CD14-positive monocyte (primary cell): ENCODE measurements at regions not wholly inside any gene's neighbourhood (a gene's known extent, or its start where the extent isn't known, plus 50 kb on each side); places are given as distances from the start of the nearest gene placed in this dataset.

Experiments
- DNase-seq, 3 donors: peaks; one replicate each; pipeline ENCODE4 v3.0.0-alpha.2; 2011 to 2022
- H2AFZ ChIP-seq: 2 replicates; pipeline ENCODE4 v1.6.0; 2012; ENCODE audit warnings: mild to moderate bottlenecking, low read depth, low read length, inconsistent platforms; ENCODE audit not compliant: insufficient read depth, poor library complexity, severe bottlenecking
- H3K27ac ChIP-seq, 2 donors: 1 replicate in 1 of 2; 2 replicates in 1 of 2; pipeline ENCODE4 v1.5.1; 2012 to 2013; ENCODE audit warnings: low read length in 2 of 2, control low read depth in 1 of 2, inconsistent platforms in 1 of 2, low read depth in 1 of 2, mild to moderate bottlenecking in 1 of 2
- H3K27me3 ChIP-seq, 2 donors: one replicate each; pipeline versions ENCODE4 v1.6.0 to v1.6.1; 2011 to 2013; ENCODE audit warnings: low read length in 2 of 2; ENCODE audit not compliant: control insufficient read depth in 2 of 2, insufficient read depth in 2 of 2
- H3K36me3 ChIP-seq, 2 donors: replicated peaks in 1 of 2; 1 replicate in 1 of 2; 2 replicates in 1 of 2; pipeline versions ENCODE4 v1.5.1 to v1.6.1; 2012 to 2013; ENCODE audit warnings: low read length in 2 of 2, control low read depth in 1 of 2, inconsistent platforms in 1 of 2, mild to moderate bottlenecking in 1 of 2; ENCODE audit not compliant: insufficient read depth in 2 of 2, control insufficient read depth in 1 of 2
- H3K4me1 ChIP-seq, 2 donors: 1 replicate in 1 of 2; 2 replicates in 1 of 2; pipeline versions ENCODE4 v1.5.1 to v1.6.1; 2012 to 2013; ENCODE audit warnings: low read length in 2 of 2, control low read depth in 1 of 2, inconsistent platforms in 1 of 2, mild to moderate bottlenecking in 1 of 2, moderate library complexity in 1 of 2; ENCODE audit not compliant: insufficient read depth in 2 of 2, control insufficient read depth in 1 of 2
- H3K4me2 ChIP-seq: replicated peaks from 2 replicates; pipeline ENCODE3; 2012; ENCODE audit warnings: low read length, moderate library complexity, mild to moderate bottlenecking; ENCODE audit not compliant: poor library complexity, severe bottlenecking; ENCODE audit errors: extremely low read depth
- H3K4me3 ChIP-seq, 3 experiments: fragments of 200-600 bp in 1 of 3; sonication (generic) in 1 of 3; replicated peaks in 1 of 3; 1 replicate in 2 of 3; 2 replicates in 1 of 3; pipeline ENCODE4 v1.5.1; 2011 to 2013; ENCODE audit warnings: low read length in 3 of 3, mild to moderate bottlenecking in 3 of 3, control low read depth in 2 of 3, low read depth in 2 of 3, inconsistent platforms in 1 of 3, moderate library complexity in 1 of 3
- H3K79me2 ChIP-seq: 2 replicates; pipeline ENCODE4 v1.6.0; 2012; ENCODE audit warnings: mild to moderate bottlenecking, control low read depth, inconsistent platforms, low read length, moderate library complexity; ENCODE audit not compliant: insufficient read depth
- H3K9ac ChIP-seq: 2 replicates; pipeline ENCODE4 v1.6.0; 2017; ENCODE audit warnings: low read length, mild to moderate bottlenecking; ENCODE audit not compliant: insufficient read depth, poor library complexity, severe bottlenecking
- H3K9me3 ChIP-seq, 2 donors: replicated peaks in 1 of 2; 1 replicate in 1 of 2; 2 replicates in 1 of 2; pipeline versions ENCODE4 v1.5.1 to v1.6.1; 2012 to 2013; ENCODE audit warnings: low read length in 2 of 2, control low read depth in 1 of 2; ENCODE audit not compliant: control insufficient read depth in 1 of 2, insufficient read depth in 1 of 2
- H4K20me1 ChIP-seq: 2 replicates; pipeline ENCODE4 v1.6.0; 2012; ENCODE audit warnings: mild to moderate bottlenecking, low read length, control low read depth, moderate library complexity; ENCODE audit not compliant: insufficient read depth
- H3K27ac Mint-ChIP-seq, 7 donors: one replicate each; pipeline ENCODE4 v1.8.0; 2020; ENCODE audit warnings: mild to moderate bottlenecking in 7 of 7, mixed read lengths in 7 of 7, moderate library complexity in 6 of 7, inconsistent platforms in 2 of 7
- H3K27me3 Mint-ChIP-seq, 3 donors: one replicate each; pipeline ENCODE4 v1.8.0; 2021 to 2022; ENCODE audit warnings: low read depth in 3 of 3, mild to moderate bottlenecking in 3 of 3, mixed read lengths in 3 of 3, moderate library complexity in 3 of 3, inconsistent platforms in 1 of 3
- H3K36me3 Mint-ChIP-seq, 2 donors: one replicate each; pipeline ENCODE4 v1.8.0; 2020; ENCODE audit warnings: mixed read lengths in 2 of 2, inconsistent platforms in 1 of 2, mild to moderate bottlenecking in 1 of 2
- H3K4me1 Mint-ChIP-seq: one replicate; pipeline ENCODE4 v1.8.0; 2020; ENCODE audit warnings: mild to moderate bottlenecking, mixed read lengths
- H3K4me3 Mint-ChIP-seq, 2 donors: one replicate each; pipeline ENCODE4 v1.8.0; 2020; ENCODE audit warnings: mild to moderate bottlenecking in 2 of 2, mixed read lengths in 2 of 2, moderate library complexity in 1 of 2
- H3K9me3 Mint-ChIP-seq, 7 donors: one replicate each; pipeline ENCODE4 v1.8.0; 2020 to 2022; ENCODE audit warnings: mixed read lengths in 7 of 7, mild to moderate bottlenecking in 6 of 7, moderate library complexity in 6 of 7, inconsistent platforms in 2 of 7
- WGBS: methylation state at CpG from one replicate; pipeline ENCODE4 v1.1.5; 2013; ENCODE audit warnings: missing lambda C conversion rate; ENCODE audit not compliant: insufficient coverage; 5-methylcytosine and 5-hydroxymethylcytosine counted together
- intact Hi-C, 2 donors: fragments of 100-400 bp; cut with micrococcal nuclease; formaldehyde crosslinking; loops; one replicate each; pipeline versions ENCODE4 v1.15.0 to v1.15.1; 2023
- TF ChIP-seq, protein P1 (sequence below): fragments of 200-600 bp; IDR thresholded peaks from one replicate; pipeline ENCODE4 v1.8.0; 2022; ENCODE audit warnings: antibody characterized with exemption, mild to moderate bottlenecking

DNA sequence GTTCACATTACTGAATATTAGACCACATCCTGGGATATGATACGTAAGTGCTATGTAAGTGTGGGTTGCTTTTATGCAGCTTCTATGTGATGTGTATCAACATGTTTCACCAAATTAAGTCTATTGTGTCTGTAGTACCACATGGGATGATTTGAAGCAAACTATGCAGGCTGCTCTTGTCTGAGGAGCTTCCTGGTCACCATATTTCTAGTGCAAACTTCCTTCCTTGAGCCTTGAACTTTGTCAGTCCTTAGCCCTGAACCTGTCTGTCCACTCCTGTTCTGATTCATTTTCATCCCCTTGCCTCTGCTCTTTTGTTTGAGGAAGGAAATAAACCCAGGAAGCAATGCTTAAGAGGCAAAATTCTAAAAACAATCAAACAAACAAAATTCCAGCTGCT is 117.5 kb upstream of the VANGL1 start:
- Mint-ChIP-seq H3K27me3 (peaks cover 0 to 3% (median 2%) of the 10 kb centered on the region in 3 donors), H3K27ac (no peak overlapping the region), H3K36me3 (no peaks in the 10 kb centered on the region), H3K4me1 (no peaks in the 10 kb centered on the region), H3K9me3 (peaks cover 0 to 7% (median 0%) of the 10 kb centered on the region in 7 donors), H3K4me3 (no peak overlapping the region)
- TF ChIP-seq, protein P1, sequence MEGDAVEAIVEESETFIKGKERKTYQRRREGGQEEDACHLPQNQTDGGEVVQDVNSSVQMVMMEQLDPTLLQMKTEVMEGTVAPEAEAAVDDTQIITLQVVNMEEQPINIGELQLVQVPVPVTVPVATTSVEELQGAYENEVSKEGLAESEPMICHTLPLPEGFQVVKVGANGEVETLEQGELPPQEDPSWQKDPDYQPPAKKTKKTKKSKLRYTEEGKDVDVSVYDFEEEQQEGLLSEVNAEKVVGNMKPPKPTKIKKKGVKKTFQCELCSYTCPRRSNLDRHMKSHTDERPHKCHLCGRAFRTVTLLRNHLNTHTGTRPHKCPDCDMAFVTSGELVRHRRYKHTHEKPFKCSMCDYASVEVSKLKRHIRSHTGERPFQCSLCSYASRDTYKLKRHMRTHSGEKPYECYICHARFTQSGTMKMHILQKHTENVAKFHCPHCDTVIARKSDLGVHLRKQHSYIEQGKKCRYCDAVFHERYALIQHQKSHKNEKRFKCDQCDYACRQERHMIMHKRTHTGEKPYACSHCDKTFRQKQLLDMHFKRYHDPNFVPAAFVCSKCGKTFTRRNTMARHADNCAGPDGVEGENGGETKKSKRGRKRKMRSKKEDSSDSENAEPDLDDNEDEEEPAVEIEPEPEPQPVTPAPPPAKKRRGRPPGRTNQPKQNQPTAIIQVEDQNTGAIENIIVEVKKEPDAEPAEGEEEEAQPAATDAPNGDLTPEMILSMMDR: no peak
- no peaks in the 10 kb centered on the region for H4K20me1 ChIP-seq
- DNase-seq: no peak
- H3K4me1 ChIP-seq: no peaks in the 10 kb centered on the region
- H2AFZ ChIP-seq: no peak overlapping the region
- H3K9ac ChIP-seq: no peak overlapping the region
- WGBS: no CpG with 5 or more reads among the region's 1 CpG
- H3K4me2 ChIP-seq: no peak overlapping the region
- intact Hi-C loops: no loop called here
- no peak overlapping the region for H3K4me3 ChIP-seq
- H3K36me3 ChIP-seq: no peaks in the 10 kb centered on the region
- H3K27ac ChIP-seq: no peak overlapping the region
- H3K79me2 ChIP-seq: no peaks in the 10 kb centered on the region
- no peaks in the 10 kb centered on the region for H3K9me3 ChIP-seq
- H3K27me3 ChIP-seq: no peaks in the 10 kb centered on the region

GRCh38 chr1:115522386-115522785 is 119.4 kb upstream of the VANGL1 start:
- H3K36me3 Mint-ChIP-seq: no peaks in the 10 kb centered on the region
- H3K4me1 ChIP-seq: no peaks in the 10 kb centered on the region

More at GRCh38 chr1:115522386-115522785, 119.4 kb upstream of the VANGL1 start:
- no peaks in the 10 kb centered on the region for H3K79me2 ChIP-seq
- intact Hi-C loops: no loop called here
- no peaks in the 10 kb centered on the region for H4K20me1 ChIP-seq
- no peak overlapping the region for H3K4me3 ChIP-seq
- no peaks in the 10 kb centered on the region for H3K36me3 ChIP-seq
- no peak overlapping the region for H3K4me2 ChIP-seq
- H3K9ac ChIP-seq: no peak overlapping the region
- H3K9me3 Mint-ChIP-seq: peaks cover 0 to 7% (median 0%) of the 10 kb centered on the region in 7 donors
- DNase-seq: no peak
- TF ChIP-seq, protein P1: no peak
- peaks cover 0 to 2% (median 1%) of the 10 kb centered on the region in 3 donors for H3K27me3 Mint-ChIP-seq
- no peaks in the 10 kb centered on the region for H3K9me3 ChIP-seq
- no peak overlapping the region for H3K27ac Mint-ChIP-seq
- H3K27ac ChIP-seq: no peak overlapping the region
- no peak overlapping the region for H3K4me3 Mint-ChIP-seq
- H3K27me3 ChIP-seq: no peaks in the 10 kb centered on the region
- H2AFZ ChIP-seq: no peak overlapping the region
- no peaks in the 10 kb centered on the region for H3K4me1 Mint-ChIP-seq
